ENCODE measurements at regions not wholly inside any gene's neighbourhood (a gene's known extent, or its start where the extent isn't known, plus 50 kb on each side); places are given as distances from the start of the nearest gene placed in this dataset.
A peak's percentile ranks its signal among the peaks of the same experiment; 100 is the strongest.
"Not testable (repeated sequence)": the region's sequence is repeated elsewhere in the genome, so short reads cannot be mapped to it uniquely, and the experiment has no call there.

GRCh38 chr12:100083308-100083707 lies 59.4 kb downstream of the BLTP3B start:
- DNase-seq (ENCODE audit: low read depth in 2 of 2): no peak

GRCh38 chr12:100078777-100079176 lies 63.9 kb downstream of the BLTP3B start:
- not testable (repeated sequence) for DNase-seq (ENCODE audit: low read depth in 2 of 2)

DNA sequence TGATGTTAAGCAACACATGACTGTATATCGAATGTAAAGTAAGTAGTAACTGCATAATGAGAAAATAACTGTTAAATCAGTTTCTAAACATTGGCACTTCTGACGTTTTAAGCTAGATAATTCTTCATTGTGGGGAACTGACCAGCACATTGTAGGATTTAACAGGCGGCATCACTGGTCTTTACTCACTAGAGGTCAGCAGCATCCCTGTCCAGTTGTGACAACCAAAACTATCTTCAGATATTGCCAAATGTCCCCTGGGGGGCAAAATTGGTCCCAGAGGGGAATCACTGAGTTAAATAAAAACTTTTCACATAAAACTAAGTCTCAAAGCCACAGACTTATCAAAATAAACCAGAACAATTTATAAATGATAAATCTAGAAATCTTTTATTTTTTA lies 65.3 kb downstream of the BLTP3B start:
- no peak for DNase-seq (ENCODE audit: low read depth in 2 of 2)

DNA sequence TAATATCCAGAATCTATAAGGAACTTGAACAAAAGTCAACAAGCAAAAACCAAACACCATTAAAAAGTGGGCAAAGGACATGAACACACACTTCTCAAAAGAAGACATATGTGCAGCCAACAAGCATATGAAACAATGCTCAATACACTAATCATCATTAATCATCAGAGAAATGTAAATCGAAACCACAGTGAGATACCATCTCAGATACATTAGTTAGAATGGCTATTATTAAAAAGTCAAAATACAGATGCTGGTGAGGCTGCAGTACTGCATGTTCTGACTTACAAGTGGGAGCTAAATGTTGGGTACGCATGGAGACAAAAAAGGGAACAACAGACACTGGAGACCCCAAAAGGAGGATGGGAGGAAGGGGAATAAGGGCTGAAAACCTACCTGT lies 67.1 kb downstream of the BLTP3B start:
- DNase-seq (ENCODE audit: low read depth in 2 of 2): no peak

GRCh38 chr12:100069795-100070194 lies 72.9 kb downstream of the BLTP3B start:
- no peak for DNase-seq (ENCODE audit: low read depth in 2 of 2)

DNA sequence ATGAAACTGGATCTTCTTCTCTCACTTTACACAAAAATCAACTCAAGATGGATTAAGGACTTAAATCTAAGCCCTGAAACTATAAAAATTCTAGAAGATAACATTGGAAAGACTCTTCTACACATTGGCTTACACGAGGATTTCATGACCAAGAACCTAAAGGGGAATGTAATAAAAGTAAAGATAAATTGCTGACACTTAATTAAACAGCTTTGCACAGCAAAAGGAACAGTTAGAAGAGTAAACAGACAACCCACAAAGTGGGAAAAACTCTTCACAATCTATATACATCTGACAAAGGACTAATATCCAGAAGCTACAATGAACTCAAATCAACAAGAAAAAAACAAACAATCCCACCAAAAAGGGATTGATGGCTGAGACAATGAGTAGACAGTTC lies 74.4 kb downstream of the BLTP3B start:
- no peak for DNase-seq (ENCODE audit: low read depth in 2 of 2)

- no peak for DNase-seq (ENCODE audit: low read depth in 2 of 2)
These were observed 77.1 kb upstream of the ANKS1B start for GRCh38 chr12:100061814-100062213.

- DNase-seq (ENCODE audit: low read depth in 2 of 2): peak; percentile 91 to 93
These were observed 73.8 kb upstream of the ANKS1B start for GRCh38 chr12:100058482-100059029.

DNA sequence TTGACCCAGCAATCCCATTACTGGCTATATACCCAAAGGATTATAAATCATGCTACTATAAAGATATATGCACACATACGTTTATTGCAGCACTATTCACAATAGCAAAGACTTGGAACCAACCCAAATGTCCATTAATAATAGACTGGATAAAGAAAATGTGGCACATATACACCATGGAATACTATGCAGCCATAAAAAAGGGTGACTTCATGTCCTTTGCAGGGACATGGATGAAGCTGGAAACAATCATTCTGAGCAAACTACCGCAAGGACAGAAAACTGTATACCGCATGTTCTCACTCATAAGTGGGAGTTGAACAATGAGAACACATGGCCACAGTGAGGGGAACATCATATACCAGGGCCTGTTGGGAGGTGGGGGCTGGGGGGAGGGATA lies 61.5 kb upstream of the ANKS1B start:
- DNase-seq (ENCODE audit: low read depth in 2 of 2): not testable (repeated sequence)

GRCh38 chr12:100044266-100044665 lies 59.5 kb upstream of the ANKS1B start:
- no peak for DNase-seq (ENCODE audit: low read depth in 2 of 2)

DNA sequence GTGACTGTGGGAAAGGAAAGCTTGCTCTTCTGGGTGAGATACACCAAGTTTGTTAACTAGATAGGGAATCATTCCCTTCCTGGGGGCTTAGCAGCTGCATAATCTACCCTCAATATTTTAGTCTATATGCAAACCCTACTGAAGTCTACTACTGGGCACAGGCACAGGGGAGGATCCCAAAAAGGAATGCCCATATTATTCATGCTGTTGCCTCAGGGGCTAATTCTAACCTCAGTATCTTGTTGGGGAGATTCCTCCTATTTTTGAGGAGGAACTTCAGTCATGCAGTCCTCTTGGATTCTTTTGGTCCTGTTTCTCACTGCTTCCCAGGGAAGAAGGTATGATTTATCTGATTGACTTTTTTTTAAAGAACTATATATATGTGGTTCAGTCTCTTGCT lies 58.9 kb upstream of the ANKS1B start:
- no peak for DNase-seq (ENCODE audit: low read depth in 2 of 2)

All from fibroblast of skin of left biceps (primary cell).